ENCODE measurements at regions not wholly inside any gene's neighbourhood (a gene's known extent, or its start where the extent isn't known, plus 50 kb on each side); places are given as distances from the start of the nearest gene placed in this dataset.
"Not testable (repeated sequence)": the region's sequence is repeated elsewhere in the genome, so short reads cannot be mapped to it uniquely, and the experiment has no call there.

GRCh38 chr1:239084459-239085080 lies 301.8 kb upstream of the CHRM3 start:
- H3K4me1 ChIP-seq (ENCODE audit: low read depth): no peaks in the 10 kb centered on the region
- DNase-seq: no peak
- H3K4me3 ChIP-seq: no peak overlapping the region
- no peaks in the 10 kb centered on the region for H3K9me3 ChIP-seq
- no peak for TF ChIP-seq CTCF (IDR thresholded peaks at IDR 0.05)
- no peak for ATAC-seq
- H3K36me3 ChIP-seq (ENCODE audit: low read depth): no peaks in the 10 kb centered on the region
- intact Hi-C loops (cut with DNase I, micrococcal nuclease): no loop called here

GRCh38 chr1:239081947-239082346 lies 304.4 kb upstream of the CHRM3 start:
- H3K36me3 ChIP-seq (ENCODE audit: low read depth); H3K9me3 ChIP-seq; DNase-seq; intact Hi-C loops (cut with DNase I, micrococcal nuclease); H3K4me3 ChIP-seq; ATAC-seq; H3K4me1 ChIP-seq (ENCODE audit: low read depth): not testable (repeated sequence)

GRCh38 chr1:239067480-239067879 lies 318.9 kb upstream of the CHRM3 start:
- no peaks in the 10 kb centered on the region for H3K4me1 ChIP-seq (ENCODE audit: low read depth)
- no peak for DNase-seq
- no peak for ATAC-seq
- intact Hi-C loops (cut with DNase I, micrococcal nuclease): no loop called here
- no peak overlapping the region for H3K4me3 ChIP-seq
- no peaks in the 10 kb centered on the region for H3K9me3 ChIP-seq
- H3K36me3 ChIP-seq (ENCODE audit: low read depth): no peaks in the 10 kb centered on the region
- no peak for TF ChIP-seq CTCF (IDR thresholded peaks at IDR 0.05)

GRCh38 chr1:239067058-239067457 lies 319.3 kb upstream of the CHRM3 start:
- H3K4me3 ChIP-seq: no peak overlapping the region
- no peak for ATAC-seq
- H3K9me3 ChIP-seq: no peaks in the 10 kb centered on the region
- no peaks in the 10 kb centered on the region for H3K4me1 ChIP-seq (ENCODE audit: low read depth)
- no peaks in the 10 kb centered on the region for H3K36me3 ChIP-seq (ENCODE audit: low read depth)
- intact Hi-C loops (cut with DNase I, micrococcal nuclease): no loop called here
- no peak for DNase-seq
- TF ChIP-seq CTCF (IDR thresholded peaks at IDR 0.05): no peak

DNA sequence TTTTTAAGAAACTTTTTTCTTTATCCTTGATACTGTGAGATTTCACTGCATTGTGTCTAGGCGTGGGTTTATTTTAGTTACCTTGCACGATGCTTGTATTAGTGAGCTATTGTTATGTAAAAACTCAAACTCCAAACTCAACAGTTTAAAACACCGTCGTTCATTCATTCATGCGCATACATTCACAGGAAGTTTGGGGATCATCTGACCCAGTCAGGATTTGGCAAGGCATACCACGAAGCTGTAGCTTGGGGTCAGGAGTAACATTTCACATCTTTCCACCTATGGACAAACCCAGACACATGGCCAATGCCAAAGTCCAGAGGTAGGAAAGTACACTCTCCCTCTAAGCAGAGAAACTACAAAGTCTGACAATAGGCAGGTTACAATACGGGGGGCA lies 324.6 kb upstream of the CHRM3 start:
- DNase-seq (no peak), ATAC-seq (no peak)
- Histone ChIP-seq H3K36me3 (ENCODE audit: low read depth) (no peaks in the 10 kb centered on the region), H3K4me1 (ENCODE audit: low read depth) (no peaks in the 10 kb centered on the region), H3K4me3 (no peak overlapping the region), H3K9me3 (no peaks in the 10 kb centered on the region)
- intact Hi-C loops (cut with DNase I, micrococcal nuclease): no loop called here
- no peak for TF ChIP-seq CTCF (IDR thresholded peaks at IDR 0.05)

DNA sequence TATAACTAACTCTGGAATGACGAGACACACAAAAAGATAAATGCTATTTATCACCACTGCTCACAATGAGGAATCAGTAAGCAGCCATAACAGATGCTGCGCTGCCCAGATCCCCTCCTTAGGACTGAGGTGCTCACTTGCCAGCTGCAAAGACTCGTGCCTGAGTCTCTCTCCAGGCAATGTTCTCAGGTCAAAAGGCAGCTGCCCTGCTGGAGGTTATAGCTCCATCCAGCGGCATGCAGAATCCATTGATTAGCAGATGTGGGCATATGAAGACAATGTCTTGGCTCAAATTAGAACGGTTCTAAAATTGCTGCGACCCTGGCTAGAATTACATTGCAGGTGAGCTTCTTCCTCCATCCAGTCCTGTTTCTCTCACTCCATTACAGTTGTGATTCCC lies 328.2 kb upstream of the CHRM3 start:
- intact Hi-C loops (cut with DNase I, micrococcal nuclease): no loop called here

More for the DNA sequence above, 328.2 kb upstream of the CHRM3 start:
- no peaks in the 10 kb centered on the region for H3K4me1 ChIP-seq (ENCODE audit: low read depth)
- no peak overlapping the region for H3K4me3 ChIP-seq
- TF ChIP-seq CTCF (IDR thresholded peaks at IDR 0.05): no peak
- no peak for ATAC-seq
- H3K9me3 ChIP-seq: no peaks in the 10 kb centered on the region
- no peak for DNase-seq
- no peaks in the 10 kb centered on the region for H3K36me3 ChIP-seq (ENCODE audit: low read depth)

Measured in mucosa of descending colon (tissue), 3 donors.